Activated T-helper 1 cell treated with anti-CD3 and anti-CD28 coated beads, Interleukin-12 subunit alpha, Interleukin-12 subunit beta, Interleukin-2, Interleukin-4 antibody, amounts not matched to agents 30 ng/mL and 10 ng/mL and 1 ng/mL, durations not matched to agents 14 hours and 24 hours and 36 hours (primary cell): ENCODE measurements at regions not wholly inside any gene's neighbourhood (a gene's known extent, or its start where the extent isn't known, plus 50 kb on each side); places are given as distances from the start of the nearest gene placed in this dataset.
"Not testable (repeated sequence)": the region's sequence is repeated elsewhere in the genome, so short reads cannot be mapped to it uniquely, and the experiment has no call there.

Experiments
- DNase-seq: peaks from one replicate; pipeline ENCODE4 v3.0.0; 2021; ENCODE audit warnings: low spot score
- H3K27ac Mint-ChIP-seq: one replicate; pipeline ENCODE4 v1.8.0; 2021; ENCODE audit warnings: mild to moderate bottlenecking, mixed read lengths
- H3K27me3 Mint-ChIP-seq: one replicate; pipeline ENCODE4 v1.8.0; 2022; ENCODE audit warnings: mild to moderate bottlenecking, moderate library complexity, mixed read lengths; ENCODE audit not compliant: insufficient read depth
- H3K36me3 Mint-ChIP-seq: one replicate; pipeline ENCODE4 v1.8.0; 2021; ENCODE audit warnings: low read depth, mixed read lengths
- H3K4me1 Mint-ChIP-seq: one replicate; pipeline ENCODE4 v1.8.0; 2021; ENCODE audit warnings: low read depth, mixed read lengths
- H3K4me3 Mint-ChIP-seq: one replicate; pipeline ENCODE4 v1.8.0; 2021; ENCODE audit warnings: mild to moderate bottlenecking, moderate library complexity, mixed read lengths
- H3K9me3 Mint-ChIP-seq: one replicate; pipeline ENCODE4 v1.8.0; 2021; ENCODE audit warnings: mixed read lengths
- intact Hi-C: fragments of 100-400 bp; cut with micrococcal nuclease; formaldehyde crosslinking; loops from one replicate; pipeline ENCODE4 v1.15.1; 2024

GRCh38 chr4:104549736-104550135 is 55.0 kb upstream of the CXXC4 start:
- intact Hi-C loops: no loop called here
- no peaks in the 10 kb centered on the region for H3K4me1 Mint-ChIP-seq
- H3K27ac Mint-ChIP-seq: no peak overlapping the region
- no peak for DNase-seq
- no peaks in the 10 kb centered on the region for H3K27me3 Mint-ChIP-seq
- H3K9me3 Mint-ChIP-seq: no peaks in the 10 kb centered on the region
- no peaks in the 10 kb centered on the region for H3K36me3 Mint-ChIP-seq
- H3K4me3 Mint-ChIP-seq: no peak overlapping the region

GRCh38 chr4:104559502-104559901 is 64.8 kb upstream of the CXXC4 start:
- no peaks in the 10 kb centered on the region for H3K9me3 Mint-ChIP-seq
- DNase-seq: no peak
- H3K4me1 Mint-ChIP-seq: no peaks in the 10 kb centered on the region
- H3K27me3 Mint-ChIP-seq: no peaks in the 10 kb centered on the region
- no peaks in the 10 kb centered on the region for H3K36me3 Mint-ChIP-seq
- no peak overlapping the region for H3K4me3 Mint-ChIP-seq
- no peak overlapping the region for H3K27ac Mint-ChIP-seq
- intact Hi-C loops: no loop called here

- H3K9me3 Mint-ChIP-seq: peaks cover 6% of the 10 kb centered on the region
- H3K27me3 Mint-ChIP-seq: no peaks in the 10 kb centered on the region
- H3K27ac Mint-ChIP-seq: no peak overlapping the region
- no peak for DNase-seq
- H3K4me3 Mint-ChIP-seq: no peak overlapping the region
- intact Hi-C loops: no loop called here
- H3K4me1 Mint-ChIP-seq: no peaks in the 10 kb centered on the region
- no peaks in the 10 kb centered on the region for H3K36me3 Mint-ChIP-seq
Measured at GRCh38 chr4:104571341-104571740, 76.6 kb upstream of the CXXC4 start.

- Mint-ChIP-seq H3K4me1 (no peaks in the 10 kb centered on the region), H3K9me3 (no peaks in the 10 kb centered on the region), H3K4me3 (no peak overlapping the region), H3K36me3 (no peaks in the 10 kb centered on the region), H3K27ac (no peak overlapping the region), H3K27me3 (no peaks in the 10 kb centered on the region)
- intact Hi-C loops: no loop called here
- DNase-seq: no peak
Measured at GRCh38 chr4:104574371-104574770, 79.7 kb upstream of the CXXC4 start.

DNA sequence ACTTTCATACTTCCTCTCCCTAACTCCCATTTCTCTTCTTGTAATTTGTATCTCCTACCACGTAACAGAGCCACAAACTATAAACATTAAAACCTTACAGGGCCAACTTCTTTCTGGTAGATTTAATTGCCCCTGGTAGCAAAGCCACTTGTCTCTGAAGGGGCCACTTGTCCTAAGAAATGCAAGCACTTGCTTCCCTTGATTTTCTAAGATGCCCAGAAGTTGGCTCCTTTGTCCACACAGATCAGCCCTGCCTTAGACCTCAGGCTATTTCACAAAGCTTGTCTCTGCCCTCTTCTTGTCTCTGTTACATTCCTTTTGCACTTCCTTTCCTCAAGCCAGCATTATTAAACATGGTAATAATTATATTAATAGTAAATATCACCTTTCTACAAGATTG is 80.6 kb upstream of the CXXC4 start:
- no peak for DNase-seq
- Mint-ChIP-seq H3K4me1 (no peaks in the 10 kb centered on the region), H3K27me3 (no peaks in the 10 kb centered on the region), H3K9me3 (no peaks in the 10 kb centered on the region), H3K4me3 (no peak overlapping the region), H3K36me3 (no peaks in the 10 kb centered on the region), H3K27ac (no peak overlapping the region)
- intact Hi-C loops: no loop called here

DNA sequence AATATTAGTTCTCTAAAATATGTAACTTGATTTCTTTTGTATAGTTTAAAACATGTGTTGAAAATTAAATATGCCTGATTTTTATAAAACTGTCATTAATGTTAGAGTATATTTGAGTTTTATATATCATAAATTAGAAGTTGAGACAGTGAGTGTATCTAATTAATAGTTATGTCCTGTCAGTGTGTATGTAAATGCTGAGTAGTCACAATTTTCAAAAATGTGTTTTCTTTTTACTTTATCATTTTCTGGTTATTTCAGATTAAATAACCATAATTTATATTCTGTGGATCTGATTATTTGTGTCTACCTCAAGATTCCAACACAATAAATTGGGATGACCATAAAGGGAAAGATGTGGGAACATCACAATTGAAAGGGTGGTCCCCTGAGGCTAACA is 82.7 kb upstream of the CXXC4 start:
- Mint-ChIP-seq H3K27ac (no peak overlapping the region), H3K9me3 (no peaks in the 10 kb centered on the region), H3K4me1 (no peaks in the 10 kb centered on the region), H3K27me3 (no peaks in the 10 kb centered on the region), H3K36me3 (no peaks in the 10 kb centered on the region), H3K4me3 (no peak overlapping the region)
- intact Hi-C loops: no loop called here
- no peak for DNase-seq

DNA sequence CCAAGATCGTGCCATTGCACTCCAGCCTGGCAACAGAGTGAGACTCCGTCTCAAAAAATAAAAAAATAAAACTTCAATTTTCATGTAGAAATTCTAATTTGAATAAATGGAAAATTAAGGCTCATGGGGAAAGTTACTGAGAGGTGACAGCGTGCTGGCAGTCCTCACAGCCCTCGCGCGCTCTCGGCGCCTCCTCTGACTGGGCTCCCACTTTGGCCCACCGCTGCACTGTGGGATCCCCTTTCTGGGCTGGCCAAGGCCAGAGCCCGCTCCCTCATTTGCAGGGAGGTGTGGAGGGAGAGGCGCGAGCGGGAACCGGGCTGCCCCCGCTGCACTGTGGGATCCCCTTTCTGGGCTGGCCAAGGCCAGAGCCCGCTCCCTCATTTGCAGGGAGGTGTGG is 86.8 kb upstream of the CXXC4 start:
- H3K36me3 Mint-ChIP-seq, H3K4me3 Mint-ChIP-seq, H3K4me1 Mint-ChIP-seq, H3K27me3 Mint-ChIP-seq, DNase-seq, H3K9me3 Mint-ChIP-seq, intact Hi-C loops, H3K27ac Mint-ChIP-seq: not testable (repeated sequence)

GRCh38 chr4:104582056-104582455 is 87.4 kb upstream of the CXXC4 start:
- intact Hi-C loops, H3K27me3 Mint-ChIP-seq, H3K9me3 Mint-ChIP-seq, H3K27ac Mint-ChIP-seq, H3K4me1 Mint-ChIP-seq, DNase-seq, H3K4me3 Mint-ChIP-seq, H3K36me3 Mint-ChIP-seq: not testable (repeated sequence)

GRCh38 chr4:104589264-104589868 is 94.7 kb upstream of the CXXC4 start:
- DNase-seq: no peak
- H3K27me3 Mint-ChIP-seq: peaks cover 1% of the 10 kb centered on the region
- H3K27ac Mint-ChIP-seq: no peak overlapping the region
- no peaks in the 10 kb centered on the region for H3K4me1 Mint-ChIP-seq
- H3K4me3 Mint-ChIP-seq: no peak overlapping the region
- intact Hi-C loops: no loop called here
- no peaks in the 10 kb centered on the region for H3K9me3 Mint-ChIP-seq
- H3K36me3 Mint-ChIP-seq: no peaks in the 10 kb centered on the region

- Mint-ChIP-seq H3K4me1 (no peaks in the 10 kb centered on the region), H3K27me3 (peaks cover 1% of the 10 kb centered on the region), H3K27ac (no peak overlapping the region), H3K4me3 (no peak overlapping the region), H3K36me3 (no peaks in the 10 kb centered on the region), H3K9me3 (no peaks in the 10 kb centered on the region)
- no peak for DNase-seq
- intact Hi-C loops: no loop called here
Measured at GRCh38 chr4:104591510-104591911, 96.8 kb upstream of the CXXC4 start.

GRCh38 chr4:104592183-104592582 is 97.5 kb upstream of the CXXC4 start:
- intact Hi-C loops: no loop called here
- Mint-ChIP-seq H3K4me1 (no peaks in the 10 kb centered on the region), H3K36me3 (no peaks in the 10 kb centered on the region), H3K27ac (no peak overlapping the region), H3K4me3 (no peak overlapping the region), H3K9me3 (no peaks in the 10 kb centered on the region), H3K27me3 (peaks cover 1% of the 10 kb centered on the region)
- DNase-seq: no peak

DNA sequence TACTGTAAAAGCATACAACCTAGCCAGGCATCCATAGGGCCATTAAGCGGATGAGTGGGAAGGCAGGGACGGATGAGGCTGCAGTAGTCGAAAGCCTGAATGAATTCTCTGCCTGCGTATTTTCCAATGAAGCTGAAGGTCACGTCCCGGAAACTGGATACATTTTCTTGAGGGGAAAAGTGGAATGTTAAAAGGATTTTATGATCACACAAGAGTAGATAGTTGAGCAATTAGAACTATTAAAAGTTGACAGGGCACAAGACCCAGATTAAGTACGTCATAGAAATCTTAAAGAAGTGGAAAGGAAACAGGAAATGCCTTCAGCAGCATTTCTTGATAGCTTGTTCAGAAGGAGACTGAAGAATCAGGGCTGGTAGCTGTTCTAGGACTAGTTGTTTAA is 98.3 kb upstream of the CXXC4 start:
- intact Hi-C loops: no loop called here
- DNase-seq: no peak
- Mint-ChIP-seq H3K36me3 (no peaks in the 10 kb centered on the region), H3K27ac (no peak overlapping the region), H3K4me3 (no peak overlapping the region), H3K9me3 (no peaks in the 10 kb centered on the region), H3K4me1 (no peaks in the 10 kb centered on the region), H3K27me3 (peaks cover 1% of the 10 kb centered on the region)

- H3K4me3 Mint-ChIP-seq: no peak overlapping the region
- no peaks in the 10 kb centered on the region for H3K36me3 Mint-ChIP-seq
- no peaks in the 10 kb centered on the region for H3K27me3 Mint-ChIP-seq
- no peak for DNase-seq
- H3K27ac Mint-ChIP-seq: no peak overlapping the region
- intact Hi-C loops: no loop called here
- no peaks in the 10 kb centered on the region for H3K4me1 Mint-ChIP-seq
- no peaks in the 10 kb centered on the region for H3K9me3 Mint-ChIP-seq
Measured at GRCh38 chr4:104596189-104596588, 101.5 kb upstream of the CXXC4 start.

GRCh38 chr4:104615496-104615895 is 120.8 kb upstream of the CXXC4 start:
- H3K4me3 Mint-ChIP-seq: no peak overlapping the region
- H3K4me1 Mint-ChIP-seq: no peaks in the 10 kb centered on the region
- no peak for DNase-seq
- H3K27ac Mint-ChIP-seq: no peak overlapping the region
- peaks cover 5% of the 10 kb centered on the region for H3K9me3 Mint-ChIP-seq
- intact Hi-C loops: no loop called here
- H3K36me3 Mint-ChIP-seq: no peaks in the 10 kb centered on the region
- H3K27me3 Mint-ChIP-seq: no peaks in the 10 kb centered on the region
